ENCODE measurements at regions not wholly inside any gene's neighbourhood (a gene's known extent, or its start where the extent isn't known, plus 50 kb on each side); places are given as distances from the start of the nearest gene placed in this dataset.

- ATAC-seq (ENCODE audit: low read depth) = peak; percentile 70
These were observed 900.1 kb downstream of the TTLL7 start for GRCh38 chr1:83098791-83099190.

GRCh38 chr1:83098131-83098530 lies 900.8 kb downstream of the TTLL7 start:
- H3K4me1 ChIP-seq (ENCODE audit: insufficient read depth, poor library complexity, severe bottlenecking) = peaks cover 4% of the 10 kb centered on the region
- H3K9me3 ChIP-seq (ENCODE audit: severe bottlenecking) = no peaks in the 10 kb centered on the region
- ATAC-seq (ENCODE audit: low read depth) (no peak), DNase-seq (ENCODE audit: low spot score) (no peak)
- no peaks in the 10 kb centered on the region for H3K27me3 ChIP-seq (ENCODE audit: insufficient read depth, poor library complexity, severe bottlenecking)
- TF ChIP-seq CTCF (IDR thresholded peaks at IDR 0.05; ENCODE audit: poor library complexity, severe bottlenecking) = no peak
- H3K36me3 ChIP-seq (ENCODE audit: low read depth) = no peaks in the 10 kb centered on the region
- no peak overlapping the region for H3K4me3 ChIP-seq (ENCODE audit: severe bottlenecking)
- peak overlapping the region; percentile 13 for H3K27ac ChIP-seq (ENCODE audit: poor library complexity, severe bottlenecking)

More at GRCh38 chr1:83098791-83099190, 900.1 kb downstream of the TTLL7 start:
- Histone ChIP-seq H3K4me1 (ENCODE audit: insufficient read depth, poor library complexity, severe bottlenecking) (peaks cover 4% of the 10 kb centered on the region), H3K27me3 (ENCODE audit: insufficient read depth, poor library complexity, severe bottlenecking) (no peaks in the 10 kb centered on the region), H3K27ac (ENCODE audit: poor library complexity, severe bottlenecking) (peak overlapping the region; percentile 13), H3K4me3 (ENCODE audit: severe bottlenecking) (no peak overlapping the region), H3K36me3 (ENCODE audit: low read depth) (no peaks in the 10 kb centered on the region), H3K9me3 (ENCODE audit: severe bottlenecking) (no peaks in the 10 kb centered on the region)
- TF ChIP-seq CTCF (IDR thresholded peaks at IDR 0.05; ENCODE audit: poor library complexity, severe bottlenecking) = no peak
- DNase-seq (ENCODE audit: low spot score) = no peak

- Histone ChIP-seq H3K4me1 (ENCODE audit: insufficient read depth, poor library complexity, severe bottlenecking) (peaks cover 4% of the 10 kb centered on the region), H3K27ac (ENCODE audit: poor library complexity, severe bottlenecking) (no peak overlapping the region), H3K36me3 (ENCODE audit: low read depth) (no peaks in the 10 kb centered on the region), H3K27me3 (ENCODE audit: insufficient read depth, poor library complexity, severe bottlenecking) (no peaks in the 10 kb centered on the region), H3K4me3 (ENCODE audit: severe bottlenecking) (no peak overlapping the region), H3K9me3 (ENCODE audit: severe bottlenecking) (no peaks in the 10 kb centered on the region)
- TF ChIP-seq CTCF (IDR thresholded peaks at IDR 0.05; ENCODE audit: poor library complexity, severe bottlenecking) = no peak
- ATAC-seq (ENCODE audit: low read depth) = no peak
- DNase-seq (ENCODE audit: low spot score) = no peak
These were observed 901.2 kb downstream of the TTLL7 start for GRCh38 chr1:83097715-83098114.

- Histone ChIP-seq H3K27me3 (ENCODE audit: insufficient read depth, poor library complexity, severe bottlenecking) (no peaks in the 10 kb centered on the region), H3K9me3 (ENCODE audit: severe bottlenecking) (no peaks in the 10 kb centered on the region), H3K27ac (ENCODE audit: poor library complexity, severe bottlenecking) (no peak overlapping the region), H3K4me3 (ENCODE audit: severe bottlenecking) (no peak overlapping the region), H3K36me3 (ENCODE audit: low read depth) (no peaks in the 10 kb centered on the region), H3K4me1 (ENCODE audit: insufficient read depth, poor library complexity, severe bottlenecking) (peaks cover 4% of the 10 kb centered on the region)
- no peak for DNase-seq (ENCODE audit: low spot score)
- TF ChIP-seq CTCF (IDR thresholded peaks at IDR 0.05; ENCODE audit: poor library complexity, severe bottlenecking) = no peak
- ATAC-seq (ENCODE audit: low read depth) = no peak
These were observed 903.4 kb downstream of the TTLL7 start for GRCh38 chr1:83095570-83095969.

GRCh38 chr1:83090195-83090594 lies 908.7 kb downstream of the TTLL7 start:
- H3K9me3 ChIP-seq (ENCODE audit: severe bottlenecking) = no peaks in the 10 kb centered on the region
- DNase-seq (ENCODE audit: low spot score) (no peak), ATAC-seq (ENCODE audit: low read depth) (peak; percentile 42)
- H3K27me3 ChIP-seq (ENCODE audit: insufficient read depth, poor library complexity, severe bottlenecking) = no peaks in the 10 kb centered on the region
- H3K27ac ChIP-seq (ENCODE audit: poor library complexity, severe bottlenecking) = no peak overlapping the region
- H3K36me3 ChIP-seq (ENCODE audit: low read depth) = no peaks in the 10 kb centered on the region
- no peaks in the 10 kb centered on the region for H3K4me1 ChIP-seq (ENCODE audit: insufficient read depth, poor library complexity, severe bottlenecking)
- no peak for TF ChIP-seq CTCF (IDR thresholded peaks at IDR 0.05; ENCODE audit: poor library complexity, severe bottlenecking)
- H3K4me3 ChIP-seq (ENCODE audit: severe bottlenecking) = no peak overlapping the region
